A204.1 (cell line): ENCODE measurements at regions not wholly inside any gene's neighbourhood (a gene's known extent, or its start where the extent isn't known, plus 50 kb on each side); places are given as distances from the start of the nearest gene placed in this dataset.
"Not testable (repeated sequence)": the region's sequence is repeated elsewhere in the genome, so short reads cannot be mapped to it uniquely, and the experiment has no call there.

Source experiments
- FAIRE-seq: peaks from 2 replicates; lab custom pipeline; 2012; peaks lifted over from hg19 to GRCh38; lab: Jason Lieb, UNC

- no peak for FAIRE-seq
These were observed 419.4 kb downstream of the ISL1 start for GRCh38 chr5:51802551-51803184.

GRCh38 chr5:51806677-51807076 lies 423.4 kb downstream of the ISL1 start:
- FAIRE-seq, result no peak

- no peak for FAIRE-seq
These were observed 427.3 kb downstream of the ISL1 start for GRCh38 chr5:51810592-51810991.

GRCh38 chr5:51811883-51812471 lies 428.7 kb downstream of the ISL1 start:
- FAIRE-seq, result no peak

- FAIRE-seq, result not testable (repeated sequence)
These were observed 431.6 kb downstream of the ISL1 start for GRCh38 chr5:51814817-51815216.

GRCh38 chr5:51816427-51816826 lies 433.2 kb downstream of the ISL1 start:
- FAIRE-seq, result no peak

GRCh38 chr5:51821697-51822096 lies 438.4 kb downstream of the ISL1 start:
- no peak for FAIRE-seq

- FAIRE-seq, result no peak
These were observed 446.0 kb downstream of the ISL1 start for GRCh38 chr5:51829230-51829629.

- no peak for FAIRE-seq
These were observed 446.4 kb downstream of the ISL1 start for GRCh38 chr5:51829691-51830090.

GRCh38 chr5:51832934-51833470 lies 449.8 kb downstream of the ISL1 start:
- no peak for FAIRE-seq

GRCh38 chr5:51838459-51838858 lies 455.2 kb downstream of the ISL1 start:
- FAIRE-seq, result no peak

GRCh38 chr5:51843893-51844292 lies 460.6 kb downstream of the ISL1 start:
- no peak for FAIRE-seq

GRCh38 chr5:51846015-51846414 lies 462.8 kb downstream of the ISL1 start:
- FAIRE-seq, result no peak

GRCh38 chr5:51859624-51860023 lies 476.4 kb downstream of the ISL1 start:
- no peak for FAIRE-seq

GRCh38 chr5:51860532-51861018 lies 477.3 kb downstream of the ISL1 start:
- no peak for FAIRE-seq

GRCh38 chr5:51872144-51872543 lies 488.9 kb downstream of the ISL1 start:
- no peak for FAIRE-seq

- no peak for FAIRE-seq
These were observed 498.7 kb downstream of the ISL1 start for GRCh38 chr5:51881901-51882300.

GRCh38 chr5:51882647-51883046 lies 499.4 kb downstream of the ISL1 start:
- no peak for FAIRE-seq

GRCh38 chr5:51889703-51890102 lies 506.5 kb downstream of the ISL1 start:
- FAIRE-seq, result no peak

GRCh38 chr5:51890435-51891116 lies 507.3 kb downstream of the ISL1 start:
- no peak for FAIRE-seq

- FAIRE-seq, result no peak
These were observed 509.4 kb downstream of the ISL1 start for GRCh38 chr5:51892680-51893079.

GRCh38 chr5:51895834-51896233 lies 512.6 kb downstream of the ISL1 start:
- FAIRE-seq, result no peak

- no peak for FAIRE-seq
These were observed 519.3 kb downstream of the ISL1 start for GRCh38 chr5:51902512-51902911.
